Muscle layer of duodenum (tissue), 2 donors: ENCODE measurements at regions not wholly inside any gene's neighbourhood (a gene's known extent, or its start where the extent isn't known, plus 50 kb on each side); places are given as distances from the start of the nearest gene placed in this dataset.
"Not testable (repeated sequence)": the region's sequence is repeated elsewhere in the genome, so short reads cannot be mapped to it uniquely, and the experiment has no call there.

Experiments
- H3K27ac ChIP-seq: one replicate; pipeline ENCODE4 v1.7.0; 2013; ENCODE audit warnings: mild to moderate bottlenecking, low read length
- H3K27me3 ChIP-seq: one replicate; pipeline ENCODE4 v1.7.0; 2013; ENCODE audit warnings: low read depth, mild to moderate bottlenecking, control low read depth, low read length
- H3K36me3 ChIP-seq, 2 donors: one replicate each; pipeline ENCODE4 v1.7.0; 2013; ENCODE audit warnings: low read length in 2 of 2, control low read depth in 1 of 2, mild to moderate bottlenecking in 1 of 2; ENCODE audit not compliant: insufficient read depth in 2 of 2, control insufficient read depth in 1 of 2
- H3K4me1 ChIP-seq, 2 donors: one replicate each; pipeline ENCODE4 v1.7.0; 2013; ENCODE audit warnings: low read length in 2 of 2, mild to moderate bottlenecking in 2 of 2, control low read depth in 1 of 2, moderate library complexity in 1 of 2; ENCODE audit not compliant: insufficient read depth in 2 of 2, control insufficient read depth in 1 of 2
- H3K4me3 ChIP-seq, 2 donors: one replicate each; pipeline ENCODE4 v1.7.0; 2013; ENCODE audit warnings: low read length in 2 of 2, low read depth in 1 of 2, mild to moderate bottlenecking in 1 of 2
- H3K9me3 ChIP-seq, 2 donors: one replicate each; pipeline ENCODE4 v1.7.0; 2013; ENCODE audit warnings: low read length in 2 of 2, control low read depth in 1 of 2, mild to moderate bottlenecking in 1 of 2; ENCODE audit not compliant: control insufficient read depth in 1 of 2
- donor health status: healthy.

GRCh38 chr6:84973606-84974005 is 209.2 kb upstream of the TBX18 start:
- Histone ChIP-seq H3K27ac (no peak overlapping the region), H3K4me3 (no peak overlapping the region), H3K36me3 (no peaks in the 10 kb centered on the region), H3K4me1 (no peaks in the 10 kb centered on the region), H3K9me3 (peaks cover 0 to under 1% of the 10 kb centered on the region in 2 donors), H3K27me3 (no peaks in the 10 kb centered on the region)

GRCh38 chr6:84967965-84968364 is 203.6 kb upstream of the TBX18 start:
- H3K36me3 ChIP-seq = no peaks in the 10 kb centered on the region
- H3K4me3 ChIP-seq = peak overlapping the region in 1 of 2 donors; percentile 39
- H3K27ac ChIP-seq = no peak overlapping the region
- no peaks in the 10 kb centered on the region for H3K27me3 ChIP-seq
- H3K4me1 ChIP-seq = no peaks in the 10 kb centered on the region
- peaks cover 0 to 15% of the 10 kb centered on the region in 2 donors for H3K9me3 ChIP-seq

- Histone ChIP-seq H3K4me3 (peak overlapping the region in 1 of 2 donors; percentile 39), H3K36me3 (no peaks in the 10 kb centered on the region), H3K27me3 (no peaks in the 10 kb centered on the region), H3K9me3 (peaks cover 0 to 15% of the 10 kb centered on the region in 2 donors), H3K4me1 (no peaks in the 10 kb centered on the region), H3K27ac (no peak overlapping the region)
These were observed 203.0 kb upstream of the TBX18 start for GRCh38 chr6:84967389-84967788.

GRCh38 chr6:84953111-84953755 is 188.8 kb upstream of the TBX18 start:
- Histone ChIP-seq H3K4me1 (no peaks in the 10 kb centered on the region), H3K27ac (no peak overlapping the region), H3K4me3 (no peak overlapping the region), H3K27me3 (no peaks in the 10 kb centered on the region), H3K9me3 (peaks cover 0 to 9% of the 10 kb centered on the region in 2 donors), H3K36me3 (no peaks in the 10 kb centered on the region)

- H3K4me1 ChIP-seq, H3K4me3 ChIP-seq, H3K27ac ChIP-seq, H3K27me3 ChIP-seq, H3K36me3 ChIP-seq: not testable (repeated sequence)
- peaks cover 0 to 15% of the 10 kb centered on the region in 2 donors for H3K9me3 ChIP-seq
These were observed 180.5 kb upstream of the TBX18 start for GRCh38 chr6:84944926-84945325.

- Histone ChIP-seq H3K27ac (no peak overlapping the region), H3K27me3 (no peaks in the 10 kb centered on the region), H3K9me3 (peaks cover 0 to 12% of the 10 kb centered on the region in 2 donors), H3K36me3 (no peaks in the 10 kb centered on the region), H3K4me3 (no peak overlapping the region), H3K4me1 (no peaks in the 10 kb centered on the region)
These were observed 179.5 kb upstream of the TBX18 start for GRCh38 chr6:84943905-84944304.

GRCh38 chr6:84941609-84942008 is 177.2 kb upstream of the TBX18 start:
- H3K9me3 ChIP-seq, H3K27me3 ChIP-seq, H3K27ac ChIP-seq: not testable (repeated sequence)

GRCh38 chr6:84929212-84929611 is 164.8 kb upstream of the TBX18 start:
- H3K27me3 ChIP-seq = no peaks in the 10 kb centered on the region
- H3K36me3 ChIP-seq = no peaks in the 10 kb centered on the region
- no peaks in the 10 kb centered on the region for H3K4me1 ChIP-seq
- no peak overlapping the region for H3K27ac ChIP-seq
- H3K9me3 ChIP-seq = no peaks in the 10 kb centered on the region
- H3K4me3 ChIP-seq = no peak overlapping the region

More at GRCh38 chr6:84941609-84942008, 177.2 kb upstream of the TBX18 start:
- H3K4me1 ChIP-seq, H3K4me3 ChIP-seq, H3K36me3 ChIP-seq: not testable (repeated sequence)

GRCh38 chr6:84927551-84927950 is 163.2 kb upstream of the TBX18 start:
- Histone ChIP-seq H3K36me3 (no peaks in the 10 kb centered on the region), H3K27ac (no peak overlapping the region), H3K4me3 (no peak overlapping the region), H3K9me3 (no peaks in the 10 kb centered on the region), H3K4me1 (no peaks in the 10 kb centered on the region), H3K27me3 (no peaks in the 10 kb centered on the region)

GRCh38 chr6:84926189-84927155 is 162.1 kb upstream of the TBX18 start:
- Histone ChIP-seq H3K4me1 (no peaks in the 10 kb centered on the region), H3K9me3 (no peaks in the 10 kb centered on the region), H3K4me3 (no peak overlapping the region), H3K27ac (no peak overlapping the region), H3K27me3 (no peaks in the 10 kb centered on the region), H3K36me3 (no peaks in the 10 kb centered on the region)

GRCh38 chr6:84921891-84922290 is 157.5 kb upstream of the TBX18 start:
- no peak overlapping the region for H3K27ac ChIP-seq

More at GRCh38 chr6:84921891-84922290, 157.5 kb upstream of the TBX18 start:
- no peaks in the 10 kb centered on the region for H3K36me3 ChIP-seq
- H3K4me1 ChIP-seq = no peaks in the 10 kb centered on the region
- no peaks in the 10 kb centered on the region for H3K27me3 ChIP-seq
- H3K9me3 ChIP-seq = no peaks in the 10 kb centered on the region
- no peak overlapping the region for H3K4me3 ChIP-seq
